H9 (cell line): ENCODE measurements at regions not wholly inside any gene's neighbourhood (a gene's known extent, or its start where the extent isn't known, plus 50 kb on each side); places are given as distances from the start of the nearest gene placed in this dataset.

Experiments
- DNase-seq: peaks from one replicate; pipeline ENCODE4 v3.0.0-alpha.2; 2017
- H2AFZ ChIP-seq: one replicate; pipeline ENCODE4 v1.6.1; 2013; ENCODE audit warnings: mild to moderate bottlenecking, low read length, control low read depth, moderate library complexity
- H2AK5ac ChIP-seq: 2 replicates; pipeline ENCODE4 v1.6.1; 2013; ENCODE audit warnings: low read length, control low read depth, mixed read lengths; ENCODE audit not compliant: insufficient read length
- H2BK120ac ChIP-seq: one replicate; pipeline ENCODE4 v1.6.1; 2013; ENCODE audit warnings: low read depth, mild to moderate bottlenecking, low read length, control low read depth, inconsistent platforms; ENCODE audit not compliant: poor library complexity, severe bottlenecking
- H2BK12ac ChIP-seq: 2 replicates; pipeline ENCODE4 v1.6.1; 2013; ENCODE audit warnings: low read length, control low read depth, mixed read lengths, low read depth; ENCODE audit not compliant: insufficient read length
- H2BK15ac ChIP-seq: 2 replicates; pipeline ENCODE4 v1.6.1; 2013; ENCODE audit warnings: low read depth, low read length, control low read depth
- H2BK20ac ChIP-seq: one replicate; pipeline ENCODE4 v1.6.1; 2013; ENCODE audit warnings: low read depth, mild to moderate bottlenecking, low read length, control low read depth, inconsistent platforms; ENCODE audit not compliant: poor library complexity, severe bottlenecking
- H2BK5ac ChIP-seq: 2 replicates; pipeline ENCODE4 v1.6.1; 2013; ENCODE audit warnings: low read length, control low read depth, mixed read lengths; ENCODE audit not compliant: insufficient read length
- H3K14ac ChIP-seq: 2 replicates; pipeline ENCODE4 v1.6.1; 2013; ENCODE audit warnings: low read length, control low read depth; ENCODE audit not compliant: insufficient read depth
- H3K18ac ChIP-seq: 2 replicates; pipeline ENCODE4 v1.6.1; 2013; ENCODE audit warnings: low read depth, mild to moderate bottlenecking, mixed read lengths, low read length, control low read depth; ENCODE audit not compliant: insufficient read length
- H3K23ac ChIP-seq: 2 replicates; pipeline ENCODE4 v1.6.1; 2013; ENCODE audit warnings: low read length, control low read depth, mixed read lengths, low read depth; ENCODE audit not compliant: insufficient read length
- H3K23me2 ChIP-seq: 2 replicates; pipeline ENCODE4 v1.6.1; 2013; ENCODE audit warnings: low read depth, mild to moderate bottlenecking, mixed read lengths, low read length, control low read depth; ENCODE audit not compliant: insufficient read length, poor library complexity, severe bottlenecking
- H3K27ac ChIP-seq: 2 replicates; pipeline ENCODE4 v1.5.1; 2013; ENCODE audit warnings: low read length, control low read depth, mixed read lengths, low read depth; ENCODE audit not compliant: insufficient read length
- H3K27me3 ChIP-seq: 2 replicates; pipeline ENCODE4 v1.6.1; 2013; ENCODE audit warnings: low read length, control low read depth, inconsistent platforms; ENCODE audit not compliant: insufficient read depth
- H3K4ac ChIP-seq: 2 replicates; pipeline ENCODE4 v1.6.1; 2013; ENCODE audit warnings: low read depth, mild to moderate bottlenecking, control low read depth, inconsistent platforms, low read length, moderate library complexity
- H3K4me1 ChIP-seq: 2 replicates; pipeline ENCODE4 v1.6.1; 2013; ENCODE audit warnings: low read length, control low read depth, inconsistent platforms; ENCODE audit not compliant: insufficient read depth
- H3K4me2 ChIP-seq: 2 replicates; pipeline ENCODE4 v1.6.1; 2013; ENCODE audit warnings: low read length, control low read depth, mixed read lengths; ENCODE audit not compliant: insufficient read length, insufficient read depth
- H3K56ac ChIP-seq: 2 replicates; pipeline ENCODE4 v1.6.1; 2013; ENCODE audit warnings: low read depth, mild to moderate bottlenecking, mixed read lengths, low read length, control low read depth; ENCODE audit not compliant: insufficient read length
- H3K79me1 ChIP-seq: 2 replicates; pipeline ENCODE4 v1.6.1; 2013; ENCODE audit warnings: low read depth, mild to moderate bottlenecking, moderate library complexity, low read length, control low read depth, inconsistent platforms; ENCODE audit not compliant: insufficient read depth, poor library complexity, severe bottlenecking
- H3K79me2 ChIP-seq: 2 replicates; pipeline ENCODE4 v1.6.1; 2013; ENCODE audit warnings: low read length, control low read depth, inconsistent platforms; ENCODE audit not compliant: insufficient read depth
- H3K9ac ChIP-seq: 2 replicates; pipeline ENCODE4 v1.6.1; 2013; ENCODE audit warnings: low read length, control low read depth, mixed read lengths; ENCODE audit not compliant: insufficient read length; ENCODE audit errors: extremely low read depth
- H3K9me3 ChIP-seq: one replicate; pipeline ENCODE4 v1.6.1; 2013; ENCODE audit warnings: low read depth, low read length, inconsistent platforms; ENCODE audit not compliant: control insufficient read depth
- H3T11ph ChIP-seq: one replicate; pipeline ENCODE4 v1.6.1; 2013; ENCODE audit warnings: mild to moderate bottlenecking, low read length, control low read depth, inconsistent platforms
- H4K20me1 ChIP-seq: one replicate; pipeline ENCODE4 v1.6.1; 2013; ENCODE audit not compliant: control insufficient read depth, insufficient read length, insufficient read depth
- H4K5ac ChIP-seq: 2 replicates; pipeline ENCODE4 v1.6.1; 2013; ENCODE audit warnings: low read depth, mild to moderate bottlenecking, mixed read lengths, low read length, control low read depth; ENCODE audit not compliant: insufficient read length
- H4K8ac ChIP-seq: replicated peaks from 2 replicates; pipeline ENCODE4 v1.6.1; 2013; ENCODE audit warnings: low read length, control low read depth, mixed read lengths, low read depth; ENCODE audit not compliant: insufficient read length
- H4K91ac ChIP-seq: 2 replicates; pipeline ENCODE4 v1.6.1; 2013; ENCODE audit warnings: low read depth, mild to moderate bottlenecking, moderate library complexity, mixed read lengths, low read length, control low read depth; ENCODE audit not compliant: insufficient read length
- H3K27ac Mint-ChIP-seq, 3 experiments: 2 replicates in 2 of 3; 3 replicates in 1 of 3; pipeline ENCODE4 v1.8.0; 2020 to 2021; ENCODE audit warnings: mixed read lengths in 3 of 3, mild to moderate bottlenecking in 1 of 3, moderate library complexity in 1 of 3
- H3K27me3 Mint-ChIP-seq: 2 replicates; pipeline ENCODE4 v1.8.0; 2021; ENCODE audit warnings: low read depth, mild to moderate bottlenecking, moderate library complexity, mixed read lengths
- H3K36me3 Mint-ChIP-seq, 3 experiments: 2 replicates in 2 of 3; 3 replicates in 1 of 3; pipeline ENCODE4 v1.8.0; 2020 to 2021; ENCODE audit warnings: low read depth in 3 of 3, mixed read lengths in 3 of 3; ENCODE audit not compliant: insufficient read depth in 1 of 3
- H3K4me1 Mint-ChIP-seq, 2 experiments: 2 replicates each; pipeline ENCODE4 v1.8.0; 2020; ENCODE audit warnings: mixed read lengths in 2 of 2
- H3K4me3 Mint-ChIP-seq, 2 experiments: 2 replicates in 1 of 2; 3 replicates in 1 of 2; pipeline ENCODE4 v1.8.0; 2020 to 2021; ENCODE audit warnings: mild to moderate bottlenecking in 2 of 2, mixed read lengths in 2 of 2, moderate library complexity in 1 of 2
- H3K9me3 Mint-ChIP-seq, 2 experiments: 2 replicates in 1 of 2; 3 replicates in 1 of 2; pipeline ENCODE4 v1.8.0; 2020; ENCODE audit warnings: mild to moderate bottlenecking in 2 of 2, mixed read lengths in 2 of 2, moderate library complexity in 1 of 2
- CTCF ChIP-seq: fragments of 200-600 bp; sonication (generic); conservative IDR thresholded peaks from 3 replicates; pipeline ENCODE4 v1.8.0; 2021; ENCODE audit warnings: antibody characterized with exemption, mild to moderate bottlenecking
- WGBS: extraction: QIAGEN DNeasy Blood & Tissue Kit; methylation state at CpG from one replicate; pipeline ENCODE4 v1.1.7; 2013; ENCODE audit warnings: missing lambda C conversion rate, low lambda C conversion rate, mixed read lengths; ENCODE audit not compliant: insufficient read length; ENCODE audit errors: extremely low coverage; 5-methylcytosine and 5-hydroxymethylcytosine counted together

GRCh38 chr3:82875401-82875800 is 1114.0 kb upstream of the GBE1 start:
- WGBS = no CpG with 5 or more reads among the region's 1 CpG

More at GRCh38 chr3:82875401-82875800, 1114.0 kb upstream of the GBE1 start:
- H3K4ac ChIP-seq = no peak overlapping the region
- H3K27me3 ChIP-seq = no peaks in the 10 kb centered on the region
- H3K23me2 ChIP-seq = no peaks in the 10 kb centered on the region
- TF ChIP-seq CTCF = no peak
- H2BK20ac ChIP-seq = no peak overlapping the region
- no peak overlapping the region for H3K27ac ChIP-seq
- H2BK120ac ChIP-seq = no peak overlapping the region
- no peak overlapping the region for H4K8ac ChIP-seq
- Mint-ChIP-seq H3K4me1 (peaks cover 0 to 4% of the 10 kb centered on the region in 2 experiments; a peak in 1 of 4 replicates), H3K27me3 (no peaks in the 10 kb centered on the region), H3K4me3 (no peak overlapping the region), H3K27ac (no peak overlapping the region), H3K9me3 (no peaks in the 10 kb centered on the region), H3K36me3 (no peaks in the 10 kb centered on the region; a peak in 1 of 7 replicates)
- no peaks in the 10 kb centered on the region for H3K79me1 ChIP-seq
- no peaks in the 10 kb centered on the region for H3K9me3 ChIP-seq
- no peak overlapping the region for H4K5ac ChIP-seq
- no peak overlapping the region for H3K23ac ChIP-seq
- H4K20me1 ChIP-seq = no peaks in the 10 kb centered on the region
- no peak overlapping the region for H2BK12ac ChIP-seq
- H2BK15ac ChIP-seq = no peak overlapping the region
- no peak overlapping the region for H3K56ac ChIP-seq
- H4K91ac ChIP-seq = no peak overlapping the region
- H2BK5ac ChIP-seq = no peak overlapping the region
- no peak overlapping the region for H2AFZ ChIP-seq
- no peak overlapping the region for H3K4me2 ChIP-seq
- H3K18ac ChIP-seq = no peak overlapping the region
- H2AK5ac ChIP-seq = no peak overlapping the region
- H3K9ac ChIP-seq = no peak overlapping the region
- H3K4me1 ChIP-seq = no peaks in the 10 kb centered on the region
- H3K79me2 ChIP-seq = no peaks in the 10 kb centered on the region
- no peak for DNase-seq
- H3T11ph ChIP-seq = no peak overlapping the region
- no peak overlapping the region for H3K14ac ChIP-seq
